GM21723 (cell line): ENCODE measurements at regions not wholly inside any gene's neighbourhood (a gene's known extent, or its start where the extent isn't known, plus 50 kb on each side); places are given as distances from the start of the nearest gene placed in this dataset.

Experiments
- ATAC-seq: cut with Tn5 transposase; IDR thresholded peaks from one replicate; pipeline ENCODE4 v1.9.1; 2021; ENCODE audit warnings: mild to moderate bottlenecking, moderate library complexity; ENCODE audit not compliant: unreplicated experiment

- ATAC-seq, result no peak
These were observed 945.9 kb upstream of the CITED2 start for GRCh38 chr6:140320081-140321080.

GRCh38 chr6:140319209-140319608, 944.8 kb upstream of the CITED2 start:
- peak; percentile 95 for ATAC-seq

DNA sequence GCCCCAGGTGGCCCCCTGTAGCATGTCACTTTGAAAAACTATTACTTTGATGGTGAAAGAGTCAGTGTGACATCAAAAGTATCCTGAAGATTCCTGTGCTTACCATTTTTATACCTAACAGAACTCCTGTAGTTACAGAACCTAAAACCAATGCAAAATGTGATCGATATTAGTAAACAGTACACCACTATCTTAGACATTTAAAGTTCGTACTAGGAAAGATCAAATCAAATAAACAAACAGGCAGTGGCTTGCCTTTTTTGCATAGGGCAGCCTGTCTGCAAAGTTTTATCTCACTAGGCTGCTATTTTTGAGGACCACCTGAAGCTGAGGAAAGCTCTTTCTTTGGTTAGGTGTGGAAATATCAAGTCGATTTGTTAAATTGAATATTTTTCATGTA, 944.0 kb upstream of the CITED2 start:
- ATAC-seq, result no peak

- ATAC-seq, result no peak
These were observed 943.5 kb upstream of the CITED2 start for GRCh38 chr6:140317950-140318349.

DNA sequence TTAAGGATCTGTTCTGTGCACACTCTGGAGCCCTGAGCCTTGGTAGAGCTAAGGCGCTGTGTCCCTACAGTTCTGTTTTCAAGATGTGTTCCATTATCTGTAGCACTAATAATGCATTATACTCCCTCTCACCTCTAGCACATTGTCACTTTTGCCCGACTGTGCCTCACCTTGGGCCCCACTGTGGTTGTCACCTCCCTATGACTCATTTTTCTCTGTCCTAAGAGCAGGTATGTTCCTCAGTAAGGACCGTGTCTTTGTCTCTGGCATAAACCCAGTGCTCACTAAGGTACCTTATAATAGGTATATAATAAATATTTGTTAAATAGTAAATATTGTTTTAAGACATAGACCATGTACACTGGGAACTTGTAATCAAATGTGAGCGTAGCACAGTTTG, 942.5 kb upstream of the CITED2 start:
- no peak for ATAC-seq

- ATAC-seq, result no peak
These were observed 940.2 kb upstream of the CITED2 start for GRCh38 chr6:140314682-140315081.

DNA sequence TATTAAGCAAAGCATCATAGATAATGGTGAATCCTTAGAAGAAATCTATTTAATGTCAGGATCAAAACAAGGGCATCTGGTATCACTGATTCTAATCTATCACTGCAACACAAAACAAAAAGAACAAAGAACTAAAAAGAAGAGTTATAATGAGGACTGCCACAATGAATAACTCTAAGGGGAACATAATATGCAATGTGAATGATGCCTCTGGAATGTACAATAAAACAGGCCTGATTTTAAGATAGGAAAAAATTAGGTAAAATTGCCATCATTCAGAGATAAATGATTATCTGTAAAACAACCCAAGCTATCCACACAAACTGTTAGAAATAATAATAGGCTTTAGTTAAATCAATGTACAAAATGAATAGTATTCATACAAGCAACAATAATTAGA, 936.7 kb upstream of the CITED2 start:
- no peak for ATAC-seq

GRCh38 chr6:140303218-140303949, 928.9 kb upstream of the CITED2 start:
- no peak for ATAC-seq

DNA sequence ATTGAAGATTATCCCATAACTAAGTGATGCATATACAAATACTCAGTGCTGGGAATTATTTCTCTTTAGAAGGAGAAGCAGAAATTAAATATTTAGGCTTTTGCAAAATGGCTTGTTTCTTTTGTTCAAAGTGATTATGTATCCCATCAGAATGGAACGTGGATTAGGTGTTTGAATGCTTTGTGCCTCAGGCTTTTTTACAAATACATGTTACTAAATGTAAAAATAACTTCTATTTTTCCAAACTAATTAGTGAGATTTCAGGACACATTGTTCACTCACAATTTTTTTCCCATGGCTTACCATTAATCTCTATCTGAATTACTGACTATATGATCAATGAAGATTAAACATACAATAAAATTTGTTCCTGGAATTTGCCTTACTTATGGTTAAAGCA, 925.9 kb upstream of the CITED2 start:
- ATAC-seq, result no peak

DNA sequence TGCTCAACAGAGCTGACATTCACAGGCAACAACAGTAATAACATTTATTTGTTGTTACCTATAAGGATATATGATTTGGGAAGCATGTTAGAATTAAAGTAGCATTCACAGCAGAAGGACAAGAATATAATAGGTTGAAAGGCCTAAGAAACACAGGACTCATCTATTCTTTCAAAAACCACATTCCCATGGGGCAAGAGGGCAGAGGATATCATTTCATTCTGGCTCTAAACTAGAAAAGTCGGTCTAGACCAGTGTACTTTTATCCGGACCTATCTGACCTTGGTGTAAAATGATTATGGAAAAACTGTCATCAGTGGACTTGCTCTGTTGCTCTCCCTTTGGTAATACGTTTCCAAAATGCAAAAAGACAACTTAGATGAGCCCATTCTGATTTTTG, 914.7 kb upstream of the CITED2 start:
- ATAC-seq, result no peak

DNA sequence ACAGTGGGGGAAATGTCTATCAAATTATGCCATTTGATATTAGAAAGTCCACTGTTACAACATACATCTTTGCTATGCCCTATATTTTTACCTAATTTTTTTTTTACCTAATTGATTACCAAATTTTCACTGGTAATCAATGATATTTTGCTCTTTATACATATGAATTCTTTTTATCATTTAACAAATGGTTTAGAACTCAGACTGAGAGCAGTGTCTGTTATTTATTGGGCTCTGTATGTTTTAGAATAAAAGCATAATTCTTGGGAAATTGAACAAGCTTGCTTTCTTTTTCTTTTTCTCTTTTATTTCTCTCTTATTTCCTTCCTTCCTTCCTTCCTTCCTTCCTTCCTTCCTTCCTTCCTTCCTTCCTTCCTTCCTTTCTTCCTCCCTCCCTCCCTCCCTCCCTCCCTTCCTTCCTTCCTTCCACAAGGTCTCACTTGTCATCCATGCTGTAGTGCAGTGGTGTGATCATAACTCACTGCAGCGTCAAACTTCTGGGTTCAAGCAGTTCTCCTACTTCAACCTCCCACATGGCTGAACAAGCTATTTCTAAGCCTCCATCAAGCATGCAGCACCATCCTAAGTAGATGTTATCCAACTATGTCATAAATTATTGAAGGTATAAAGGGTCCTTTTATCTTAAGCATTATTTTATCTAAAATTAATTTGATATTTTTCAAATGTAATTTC, 911.7 kb upstream of the CITED2 start:
- no peak for ATAC-seq

GRCh38 chr6:140285471-140285870, 911.0 kb upstream of the CITED2 start:
- no peak for ATAC-seq

- ATAC-seq, result no peak
These were observed 910.4 kb upstream of the CITED2 start for GRCh38 chr6:140284871-140285270.

- ATAC-seq, result no peak
These were observed 908.7 kb upstream of the CITED2 start for GRCh38 chr6:140283197-140283596.

GRCh38 chr6:140281767-140282166, 907.3 kb upstream of the CITED2 start:
- ATAC-seq, result no peak

DNA sequence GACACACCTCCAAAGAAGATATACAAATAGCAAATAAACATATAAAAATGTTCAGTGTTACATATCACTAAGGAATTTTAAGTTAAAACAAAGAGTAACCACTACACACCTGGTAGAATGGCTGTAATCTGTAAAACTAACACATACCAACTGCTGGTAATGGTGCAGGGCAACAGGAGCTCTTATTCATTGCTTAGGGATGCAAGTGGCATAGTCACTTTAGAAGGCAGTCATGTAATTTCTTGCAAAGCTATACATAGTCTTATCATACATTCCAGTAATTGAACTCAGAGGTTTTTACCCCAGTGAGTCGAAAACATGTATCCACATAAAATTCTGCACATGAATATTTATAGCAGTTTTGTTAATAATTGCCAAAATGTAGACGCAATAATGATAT, 906.8 kb upstream of the CITED2 start:
- no peak for ATAC-seq

DNA sequence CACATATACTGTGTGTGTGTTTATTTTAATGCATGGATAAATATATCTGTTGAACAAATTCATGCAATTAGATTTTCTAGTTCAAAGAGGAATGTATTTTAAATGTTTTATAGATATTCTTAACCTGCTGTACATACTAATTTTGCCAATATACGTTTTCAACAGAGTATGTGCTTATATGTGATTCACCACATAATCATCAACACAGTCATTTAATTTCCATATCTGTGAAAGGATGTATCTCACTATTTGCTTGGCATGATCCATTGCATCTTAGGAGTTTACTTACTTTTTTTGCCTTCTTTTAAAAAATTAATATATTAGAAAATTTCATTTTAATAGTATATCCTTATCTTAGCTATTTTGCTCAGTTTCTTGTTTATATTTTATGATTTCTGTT, 902.3 kb upstream of the CITED2 start:
- no peak for ATAC-seq

- ATAC-seq, result no peak
These were observed 901.7 kb upstream of the CITED2 start for GRCh38 chr6:140276133-140276532.

GRCh38 chr6:140275725-140276124, 901.3 kb upstream of the CITED2 start:
- ATAC-seq, result no peak

GRCh38 chr6:140274548-140274947, 900.1 kb upstream of the CITED2 start:
- ATAC-seq, result no peak

DNA sequence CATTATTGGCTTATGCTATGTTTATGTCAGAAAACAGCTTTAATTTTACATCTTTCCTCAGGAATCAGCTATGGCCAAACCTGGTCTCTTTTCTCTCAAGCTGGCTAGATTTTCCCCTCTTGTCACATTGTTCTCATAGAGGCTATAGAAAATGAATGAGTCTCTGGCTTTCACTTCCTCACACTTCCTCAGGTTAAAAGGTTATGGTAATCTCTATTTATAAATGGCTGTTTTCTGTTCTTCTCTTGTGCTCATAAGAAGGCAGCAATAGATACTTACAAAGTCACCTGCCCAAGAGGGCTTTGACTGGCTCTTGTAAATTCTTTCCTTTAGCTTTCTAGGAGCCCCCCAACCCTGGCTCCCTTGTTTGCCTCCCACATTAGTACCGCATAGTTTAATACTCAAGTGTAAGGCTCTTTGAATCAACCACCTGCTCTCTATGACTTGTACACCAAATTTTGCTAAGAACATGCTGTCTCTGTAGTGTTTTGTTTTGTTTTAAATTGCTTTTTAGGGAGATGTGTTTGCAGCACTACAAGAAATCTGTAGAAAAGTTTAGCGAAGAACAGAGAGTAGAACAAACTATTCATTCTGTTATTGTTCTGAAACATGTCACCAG, 897.4 kb upstream of the CITED2 start:
- peak; percentile 99 for ATAC-seq
